ENCODE measurements at regions not wholly inside any gene's neighbourhood (a gene's known extent, or its start where the extent isn't known, plus 50 kb on each side); places are given as distances from the start of the nearest gene placed in this dataset.

GRCh38 chr4:56286763-56287162, 100.5 kb downstream of the AASDH start:
- in situ Hi-C loops (cut with HindIII; ENCODE audit: low pct_unique_long_range_greater_than_20kb, low sequenced_read_pairs): no loop called here
- DNase-seq (ENCODE audit: low read depth): no peak

- in situ Hi-C loops (cut with HindIII; ENCODE audit: low pct_unique_long_range_greater_than_20kb, low sequenced_read_pairs): no loop called here
- DNase-seq (ENCODE audit: low read depth): no peak
Measured at GRCh38 chr4:56283375-56283774, 103.9 kb downstream of the AASDH start.

- in situ Hi-C loops (cut with HindIII; ENCODE audit: low pct_unique_long_range_greater_than_20kb, low sequenced_read_pairs): no loop called here
- DNase-seq (ENCODE audit: low read depth): no peak
Measured at GRCh38 chr4:56282004-56282403, 105.3 kb downstream of the AASDH start.

- in situ Hi-C loops (cut with HindIII; ENCODE audit: low pct_unique_long_range_greater_than_20kb, low sequenced_read_pairs): no loop called here
- no peak for DNase-seq (ENCODE audit: low read depth)
Measured at GRCh38 chr4:56276547-56276946, 110.7 kb downstream of the AASDH start.

GRCh38 chr4:56273391-56273790, 113.9 kb downstream of the AASDH start:
- no peak for DNase-seq (ENCODE audit: low read depth)
- in situ Hi-C loops (cut with HindIII; ENCODE audit: low pct_unique_long_range_greater_than_20kb, low sequenced_read_pairs): no loop called here

GRCh38 chr4:56272927-56273326, 114.4 kb downstream of the AASDH start:
- no peak for DNase-seq (ENCODE audit: low read depth)
- in situ Hi-C loops (cut with HindIII; ENCODE audit: low pct_unique_long_range_greater_than_20kb, low sequenced_read_pairs): no loop called here

- in situ Hi-C loops (cut with HindIII; ENCODE audit: low pct_unique_long_range_greater_than_20kb, low sequenced_read_pairs): no loop called here
- DNase-seq (ENCODE audit: low read depth): no peak
Measured at GRCh38 chr4:56272003-56272402, 115.3 kb downstream of the AASDH start.

- in situ Hi-C loops (cut with HindIII; ENCODE audit: low pct_unique_long_range_greater_than_20kb, low sequenced_read_pairs): no loop called here
- no peak for DNase-seq (ENCODE audit: low read depth)
Measured at GRCh38 chr4:56271131-56271530, 116.2 kb downstream of the AASDH start.

- in situ Hi-C loops (cut with HindIII; ENCODE audit: low pct_unique_long_range_greater_than_20kb, low sequenced_read_pairs): no loop called here
- DNase-seq (ENCODE audit: low read depth): no peak
Measured at GRCh38 chr4:56267558-56267957, 119.7 kb downstream of the AASDH start.

GRCh38 chr4:56264873-56265272, 122.4 kb downstream of the AASDH start:
- no peak for DNase-seq (ENCODE audit: low read depth)
- in situ Hi-C loops (cut with HindIII; ENCODE audit: low pct_unique_long_range_greater_than_20kb, low sequenced_read_pairs): no loop called here

GRCh38 chr4:56261027-56261426, 126.3 kb downstream of the AASDH start:
- in situ Hi-C loops (cut with HindIII; ENCODE audit: low pct_unique_long_range_greater_than_20kb, low sequenced_read_pairs): no loop called here
- DNase-seq (ENCODE audit: low read depth): no peak

GRCh38 chr4:56260320-56260719, 127.0 kb downstream of the AASDH start:
- in situ Hi-C loops (cut with HindIII; ENCODE audit: low pct_unique_long_range_greater_than_20kb, low sequenced_read_pairs): no loop called here
- DNase-seq (ENCODE audit: low read depth): no peak

- no peak for DNase-seq (ENCODE audit: low read depth)
- in situ Hi-C loops (cut with HindIII; ENCODE audit: low pct_unique_long_range_greater_than_20kb, low sequenced_read_pairs): no loop called here
Measured at GRCh38 chr4:56259655-56260054, 127.6 kb downstream of the AASDH start.

- in situ Hi-C loops (cut with HindIII; ENCODE audit: low pct_unique_long_range_greater_than_20kb, low sequenced_read_pairs): no loop called here
- no peak for DNase-seq (ENCODE audit: low read depth)
Measured at GRCh38 chr4:56255820-56256219, 131.5 kb downstream of the AASDH start.

GRCh38 chr4:56253666-56254305, 133.5 kb downstream of the AASDH start:
- in situ Hi-C loops (cut with HindIII; ENCODE audit: low pct_unique_long_range_greater_than_20kb, low sequenced_read_pairs): no loop called here

GRCh38 chr4:56252561-56253152, 134.6 kb downstream of the AASDH start:
- DNase-seq (ENCODE audit: low read depth): no peak

More at GRCh38 chr4:56253666-56254305, 133.5 kb downstream of the AASDH start:
- DNase-seq (ENCODE audit: low read depth): no peak

GRCh38 chr4:56251556-56251955, 135.7 kb downstream of the AASDH start:
- in situ Hi-C loops (cut with HindIII; ENCODE audit: low pct_unique_long_range_greater_than_20kb, low sequenced_read_pairs): no loop called here

More at GRCh38 chr4:56252561-56253152, 134.6 kb downstream of the AASDH start:
- in situ Hi-C loops (cut with HindIII; ENCODE audit: low pct_unique_long_range_greater_than_20kb, low sequenced_read_pairs): no loop called here

GRCh38 chr4:56250776-56251175, 136.5 kb downstream of the AASDH start:
- in situ Hi-C loops (cut with HindIII; ENCODE audit: low pct_unique_long_range_greater_than_20kb, low sequenced_read_pairs): no loop called here
- no peak for DNase-seq (ENCODE audit: low read depth)

More at GRCh38 chr4:56251556-56251955, 135.7 kb downstream of the AASDH start:
- DNase-seq (ENCODE audit: low read depth): no peak

GRCh38 chr4:56247646-56248045, 139.6 kb downstream of the AASDH start:
- in situ Hi-C loops (cut with HindIII; ENCODE audit: low pct_unique_long_range_greater_than_20kb, low sequenced_read_pairs): no loop called here
- no peak for DNase-seq (ENCODE audit: low read depth)

- in situ Hi-C loops (cut with HindIII; ENCODE audit: low pct_unique_long_range_greater_than_20kb, low sequenced_read_pairs): no loop called here
- DNase-seq (ENCODE audit: low read depth): no peak
Measured at GRCh38 chr4:56246233-56246610, 141.1 kb downstream of the AASDH start.

All from Caki2 (cell line).